ENCODE measurements at regions not wholly inside any gene's neighbourhood (a gene's known extent, or its start where the extent isn't known, plus 50 kb on each side); places are given as distances from the start of the nearest gene placed in this dataset.

GRCh38 chr5:98443881-98444280 lies 329.6 kb upstream of the RGMB start:
- Histone ChIP-seq H3K27ac (ENCODE audit: low read depth, low read length, poor library complexity, severe bottlenecking) (no peak overlapping the region), H3K27me3 (ENCODE audit: insufficient read depth, low read length) (no peaks in the 10 kb centered on the region), H3K79me2 (ENCODE audit: insufficient read depth, low read length) (no peaks in the 10 kb centered on the region)

GRCh38 chr5:98453296-98453695 lies 320.2 kb upstream of the RGMB start:
- Histone ChIP-seq H3K9me2 (ENCODE audit: low read depth, low read length) (no peaks in the 10 kb centered on the region), H3K79me2 (ENCODE audit: insufficient read depth, low read length) (no peaks in the 10 kb centered on the region), H3K4me3 (ENCODE audit: low read depth, low read length, poor library complexity, severe bottlenecking) (no peak overlapping the region), H3K27ac (ENCODE audit: low read depth, low read length, poor library complexity, severe bottlenecking) (no peak overlapping the region), H3K9me3 (ENCODE audit: low read length) (no peaks in the 10 kb centered on the region), H3F3A (ENCODE audit: insufficient read depth, low read length) (no peaks in the 10 kb centered on the region), H3K9ac (ENCODE audit: low read length) (no peak overlapping the region), H3K4me1 (ENCODE audit: insufficient read depth, low read length, severe bottlenecking) (no peaks in the 10 kb centered on the region), H3K36me3 (ENCODE audit: insufficient read depth, low read length) (no peaks in the 10 kb centered on the region), H2AFZ (ENCODE audit: low read length) (no peak overlapping the region), H3K27me3 (ENCODE audit: insufficient read depth, low read length) (no peaks in the 10 kb centered on the region), H4K20me1 (ENCODE audit: insufficient read depth, low read length) (no peaks in the 10 kb centered on the region), H3K4me2 (ENCODE audit: low read length) (no peak overlapping the region)
- no peak for TF ChIP-seq CTCF (IDR thresholded peaks at IDR 0.05; ENCODE audit: low read length)
- TF ChIP-seq EZH2 (IDR thresholded peaks at IDR 0.05; ENCODE audit: borderline replicate concordance, low read length): no peak

More at GRCh38 chr5:98443881-98444280, 329.6 kb upstream of the RGMB start:
- TF ChIP-seq CTCF (IDR thresholded peaks at IDR 0.05; ENCODE audit: low read length): no peak
- TF ChIP-seq EZH2 (IDR thresholded peaks at IDR 0.05; ENCODE audit: borderline replicate concordance, low read length): no peak
- Histone ChIP-seq H3K36me3 (ENCODE audit: insufficient read depth, low read length) (no peaks in the 10 kb centered on the region), H3F3A (ENCODE audit: insufficient read depth, low read length) (no peaks in the 10 kb centered on the region), H4K20me1 (ENCODE audit: insufficient read depth, low read length) (no peaks in the 10 kb centered on the region), H3K9me2 (ENCODE audit: low read depth, low read length) (no peaks in the 10 kb centered on the region), H3K4me3 (ENCODE audit: low read depth, low read length, poor library complexity, severe bottlenecking) (no peak overlapping the region), H3K4me1 (ENCODE audit: insufficient read depth, low read length, severe bottlenecking) (no peaks in the 10 kb centered on the region), H3K9ac (ENCODE audit: low read length) (no peak overlapping the region), H3K9me3 (ENCODE audit: low read length) (no peaks in the 10 kb centered on the region), H2AFZ (ENCODE audit: low read length) (no peak overlapping the region), H3K4me2 (ENCODE audit: low read length) (no peak overlapping the region)

- H3K36me3 ChIP-seq (ENCODE audit: insufficient read depth, low read length): no peaks in the 10 kb centered on the region
- no peaks in the 10 kb centered on the region for H4K20me1 ChIP-seq (ENCODE audit: insufficient read depth, low read length)
- no peaks in the 10 kb centered on the region for H3K9me2 ChIP-seq (ENCODE audit: low read depth, low read length)
- no peaks in the 10 kb centered on the region for H3K79me2 ChIP-seq (ENCODE audit: insufficient read depth, low read length)
- no peaks in the 10 kb centered on the region for H3K4me1 ChIP-seq (ENCODE audit: insufficient read depth, low read length, severe bottlenecking)
- no peak overlapping the region for H3K4me3 ChIP-seq (ENCODE audit: low read depth, low read length, poor library complexity, severe bottlenecking)
- no peaks in the 10 kb centered on the region for H3K27me3 ChIP-seq (ENCODE audit: insufficient read depth, low read length)
- H3K27ac ChIP-seq (ENCODE audit: low read depth, low read length, poor library complexity, severe bottlenecking): no peak overlapping the region
- TF ChIP-seq EZH2 (IDR thresholded peaks at IDR 0.05; ENCODE audit: borderline replicate concordance, low read length) (no peak), CTCF (IDR thresholded peaks at IDR 0.05; ENCODE audit: low read length) (no peak)
- no peaks in the 10 kb centered on the region for H3F3A ChIP-seq (ENCODE audit: insufficient read depth, low read length)
- H3K9ac ChIP-seq (ENCODE audit: low read length): no peak overlapping the region
- H2AFZ ChIP-seq (ENCODE audit: low read length): no peak overlapping the region
- no peaks in the 10 kb centered on the region for H3K9me3 ChIP-seq (ENCODE audit: low read length)
- no peak overlapping the region for H3K4me2 ChIP-seq (ENCODE audit: low read length)
Measured at GRCh38 chr5:98454407-98454806, 319.1 kb upstream of the RGMB start.

Data from OCI-LY1 (cell line).